ENCODE measurements at regions not wholly inside any gene's neighbourhood (a gene's known extent, or its start where the extent isn't known, plus 50 kb on each side); places are given as distances from the start of the nearest gene placed in this dataset.

DNA sequence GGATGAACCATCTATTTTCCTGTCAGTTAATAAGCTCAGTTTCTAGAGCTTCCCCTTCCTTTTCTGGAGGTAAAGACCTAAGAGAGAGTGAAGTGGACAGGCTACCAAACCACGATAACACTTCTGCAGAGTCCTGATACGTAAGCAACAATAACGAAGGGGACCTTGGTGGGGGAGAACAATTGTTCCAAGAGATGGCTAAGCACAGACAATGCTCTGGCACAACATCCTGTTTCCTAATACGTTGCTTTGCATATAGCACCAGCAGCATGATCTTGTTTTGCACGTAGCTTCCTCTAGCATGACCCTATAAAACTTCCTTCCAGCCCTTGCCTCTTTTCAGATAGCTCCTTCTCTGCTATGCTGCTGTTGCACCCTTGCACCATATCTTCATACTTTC is 247.3 kb downstream of the RAD51AP2 start:
- no peaks in the 10 kb centered on the region for H4K20me1 ChIP-seq (ENCODE audit: control insufficient read depth, insufficient read depth, low read length, poor library complexity, severe bottlenecking)
- Mint-ChIP-seq H3K9me3 (ENCODE audit: insufficient read depth) (no peaks in the 10 kb centered on the region), H3K27me3 (peaks cover 4% of the 10 kb centered on the region), H3K4me1 (peaks cover 17% of the 10 kb centered on the region), H3K27ac (no peak overlapping the region), H3K4me3 (peak overlapping the region; percentile 20)
- H3K36me3 ChIP-seq (replicated peaks in 1 of 2; ENCODE audit: control extremely low read depth in 1 of 2, control insufficient read depth in 1 of 2, extremely low read depth in 1 of 2, insufficient read depth in 2 of 2, low read length in 1 of 2): no peaks in the 10 kb centered on the region
- peaks cover 4 to 9% of the 10 kb centered on the region in 2 donors for H3K4me1 ChIP-seq (ENCODE audit: control insufficient read depth in 2 of 2, insufficient read depth in 2 of 2, low read length in 2 of 2)
- 45% methylated on average over 5 of the region's 5 CpGs for WGBS (ENCODE audit: insufficient coverage)
- ChIA-PET POLR2A (no interaction called here), CTCF (no interaction called here)
- no peak overlapping the region for H2AFZ ChIP-seq (ENCODE audit: insufficient read depth, low read depth, low read length, poor library complexity, severe bottlenecking)
- H3K79me2 ChIP-seq (ENCODE audit: control insufficient read depth, insufficient read depth, low read length): no peaks in the 10 kb centered on the region
- H3K27me3 ChIP-seq (replicated peaks in 1 of 4; ENCODE audit: control extremely low read depth in 1 of 4, control insufficient read depth in 3 of 4, insufficient read depth in 4 of 4, low read length in 3 of 4): no peaks in the 10 kb centered on the region
- no peak overlapping the region for H3K27ac ChIP-seq (ENCODE audit: low read length in 2 of 2)
- H3K4me3 ChIP-seq (ENCODE audit: control extremely low read depth in 1 of 5, extremely low read depth in 1 of 5, insufficient read depth in 1 of 5, low read depth in 2 of 5, low read length in 4 of 5): peak overlapping the region in 1 of 5 experiments; percentile 2
- TF ChIP-seq, protein P1, sequence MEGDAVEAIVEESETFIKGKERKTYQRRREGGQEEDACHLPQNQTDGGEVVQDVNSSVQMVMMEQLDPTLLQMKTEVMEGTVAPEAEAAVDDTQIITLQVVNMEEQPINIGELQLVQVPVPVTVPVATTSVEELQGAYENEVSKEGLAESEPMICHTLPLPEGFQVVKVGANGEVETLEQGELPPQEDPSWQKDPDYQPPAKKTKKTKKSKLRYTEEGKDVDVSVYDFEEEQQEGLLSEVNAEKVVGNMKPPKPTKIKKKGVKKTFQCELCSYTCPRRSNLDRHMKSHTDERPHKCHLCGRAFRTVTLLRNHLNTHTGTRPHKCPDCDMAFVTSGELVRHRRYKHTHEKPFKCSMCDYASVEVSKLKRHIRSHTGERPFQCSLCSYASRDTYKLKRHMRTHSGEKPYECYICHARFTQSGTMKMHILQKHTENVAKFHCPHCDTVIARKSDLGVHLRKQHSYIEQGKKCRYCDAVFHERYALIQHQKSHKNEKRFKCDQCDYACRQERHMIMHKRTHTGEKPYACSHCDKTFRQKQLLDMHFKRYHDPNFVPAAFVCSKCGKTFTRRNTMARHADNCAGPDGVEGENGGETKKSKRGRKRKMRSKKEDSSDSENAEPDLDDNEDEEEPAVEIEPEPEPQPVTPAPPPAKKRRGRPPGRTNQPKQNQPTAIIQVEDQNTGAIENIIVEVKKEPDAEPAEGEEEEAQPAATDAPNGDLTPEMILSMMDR (IDR thresholded peaks at IDR 0.05): no peak
- no peak for TF ChIP-seq EZH2 (IDR thresholded peaks at IDR 0.05; ENCODE audit: borderline replicate concordance, insufficient read depth, low read depth, low read length, poor library complexity, severe bottlenecking)
- peak overlapping the region; percentile 16 for H3K4me2 ChIP-seq (replicated peaks; ENCODE audit: low read depth, low read length, poor library complexity, severe bottlenecking)
- H3K9me3 ChIP-seq (ENCODE audit: control extremely low read depth in 1 of 3, control insufficient read depth in 2 of 3, insufficient read depth in 1 of 3, low read length in 2 of 3): no peaks in the 10 kb centered on the region
- DNase-seq (peak; percentile 8), ATAC-seq (ENCODE audit: low read depth) (peak; percentile 36)
- intact Hi-C loops (cut with micrococcal nuclease): no loop called here
- H3K9ac ChIP-seq (ENCODE audit: low read length): no peak overlapping the region

DNA sequence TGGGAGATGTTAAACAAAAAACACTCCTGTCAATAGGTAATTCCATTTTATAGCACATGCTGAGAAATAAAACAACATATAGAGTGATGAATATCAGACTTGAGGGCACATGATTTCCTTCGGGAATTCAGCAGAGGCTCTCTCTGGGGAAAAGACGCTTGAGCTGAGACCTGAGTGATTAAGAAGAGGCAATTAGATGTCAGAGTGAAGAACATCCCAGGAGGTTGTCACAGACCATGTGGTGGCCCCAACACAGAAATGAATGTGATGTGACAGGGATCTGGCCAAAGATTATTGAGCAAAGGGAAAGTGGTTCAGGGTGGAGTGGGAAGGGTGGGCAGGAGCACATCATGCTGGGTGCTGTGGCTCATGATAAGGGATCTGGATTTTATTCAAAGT is 254.7 kb downstream of the RAD51AP2 start:
- POLR2A ChIA-PET: no interaction called here

More for the DNA sequence above, 254.7 kb downstream of the RAD51AP2 start:
- intact Hi-C loops (cut with micrococcal nuclease): no loop called here
- no peak for DNase-seq
- Histone ChIP-seq H4K20me1 (ENCODE audit: control insufficient read depth, insufficient read depth, low read length, poor library complexity, severe bottlenecking) (no peaks in the 10 kb centered on the region), H3K9me3 (ENCODE audit: control extremely low read depth in 1 of 3, control insufficient read depth in 2 of 3, insufficient read depth in 1 of 3, low read length in 2 of 3) (no peaks in the 10 kb centered on the region), H3K36me3 (replicated peaks in 1 of 2; ENCODE audit: control extremely low read depth in 1 of 2, control insufficient read depth in 1 of 2, extremely low read depth in 1 of 2, insufficient read depth in 2 of 2, low read length in 1 of 2) (no peaks in the 10 kb centered on the region), H2AFZ (ENCODE audit: insufficient read depth, low read depth, low read length, poor library complexity, severe bottlenecking) (no peak overlapping the region), H3K27ac (ENCODE audit: low read length in 2 of 2) (no peak overlapping the region), H3K27me3 (replicated peaks in 1 of 4; ENCODE audit: control extremely low read depth in 1 of 4, control insufficient read depth in 3 of 4, insufficient read depth in 4 of 4, low read length in 3 of 4) (no peaks in the 10 kb centered on the region), H3K79me2 (ENCODE audit: control insufficient read depth, insufficient read depth, low read length) (no peaks in the 10 kb centered on the region), H3K9ac (ENCODE audit: low read length) (no peak overlapping the region), H3K4me1 (ENCODE audit: control insufficient read depth in 2 of 2, insufficient read depth in 2 of 2, low read length in 2 of 2) (no peaks in the 10 kb centered on the region), H3K4me3 (ENCODE audit: control extremely low read depth in 1 of 5, extremely low read depth in 1 of 5, insufficient read depth in 1 of 5, low read depth in 2 of 5, low read length in 4 of 5) (no peak overlapping the region), H3K4me2 (replicated peaks; ENCODE audit: low read depth, low read length, poor library complexity, severe bottlenecking) (no peak overlapping the region)
- CTCF ChIA-PET: no interaction called here
- H3K27me3 Mint-ChIP-seq: peaks cover 10% of the 10 kb centered on the region
- no peak overlapping the region for H3K27ac Mint-ChIP-seq
- TF ChIP-seq, protein P1 (IDR thresholded peaks at IDR 0.05): no peak
- TF ChIP-seq EZH2 (IDR thresholded peaks at IDR 0.05; ENCODE audit: borderline replicate concordance, insufficient read depth, low read depth, low read length, poor library complexity, severe bottlenecking): no peak
- H3K4me3 Mint-ChIP-seq: no peak overlapping the region
- no peaks in the 10 kb centered on the region for H3K9me3 Mint-ChIP-seq (ENCODE audit: insufficient read depth)
- no peak for ATAC-seq (ENCODE audit: low read depth)
- 83% methylated on average over 2 of the region's 2 CpGs for WGBS (ENCODE audit: insufficient coverage)
- H3K4me1 Mint-ChIP-seq: no peaks in the 10 kb centered on the region
